MCF 10A (cell line): ENCODE measurements at regions not wholly inside any gene's neighbourhood (a gene's known extent, or its start where the extent isn't known, plus 50 kb on each side); places are given as distances from the start of the nearest gene placed in this dataset.

ENCODE experiments used
- BruUV-seq: library from RNA; stranded (reverse); fragments of 400-500 nt; replicated peaks from 2 replicates; lab custom pipeline; 2021; lab: Mats Ljungman, UMichigan
- CTCF ChIA-PET: fragments of 300-600 bp; sonication (Branson Sonifier 250); formaldehyde crosslinking; extraction: SDS; loops from one replicate; lab custom pipeline; 2021; ENCODE audit warnings: antibody characterized with exemption, inconsistent platforms; lab: Yijun Ruan, JAX
- POLR2A ChIA-PET: fragments of 300-600, 350-650 bp; sonication (Branson Sonifier 250); formaldehyde crosslinking; extraction: SDS; loops from one replicate; lab custom pipeline; 2020; ENCODE audit warnings: antibody characterized with exemption, inconsistent platforms; lab: Yijun Ruan, JAX
- DNase-seq: peaks from one replicate; pipeline ENCODE4 v3.0.0-alpha.2; 2018; ENCODE audit not compliant: unreplicated experiment
- H3K27ac Mint-ChIP-seq: one replicate; pipeline ENCODE4 v1.8.0; 2022; ENCODE audit warnings: mild to moderate bottlenecking, low read depth, mixed read lengths; ENCODE audit not compliant: unreplicated experiment
- H3K27me3 Mint-ChIP-seq: one replicate; pipeline ENCODE4 v1.8.0; 2022; ENCODE audit warnings: mixed read lengths; ENCODE audit not compliant: insufficient read depth, unreplicated experiment
- H3K36me3 Mint-ChIP-seq: one replicate; pipeline ENCODE4 v1.8.0; 2022; ENCODE audit warnings: mild to moderate bottlenecking, moderate library complexity, mixed read lengths; ENCODE audit not compliant: insufficient read depth, unreplicated experiment
- H3K4me1 Mint-ChIP-seq: one replicate; pipeline ENCODE4 v1.8.0; 2022; ENCODE audit warnings: mixed read lengths; ENCODE audit not compliant: insufficient read depth, unreplicated experiment
- H3K4me3 Mint-ChIP-seq: one replicate; pipeline ENCODE4 v1.8.0; 2022; ENCODE audit warnings: mild to moderate bottlenecking, moderate library complexity, mixed read lengths; ENCODE audit not compliant: unreplicated experiment
- H3K9me3 Mint-ChIP-seq: one replicate; pipeline ENCODE4 v1.8.0; 2022; ENCODE audit warnings: mixed read lengths; ENCODE audit not compliant: unreplicated experiment
- CTCF ChIP-seq: fragments of 200-600 bp; IDR thresholded peaks from one replicate; pipeline ENCODE4 v1.8.0; 2022; ENCODE audit warnings: antibody characterized with exemption, mild to moderate bottlenecking; ENCODE audit not compliant: unreplicated experiment
- intact Hi-C: fragments of 100-400 bp; cut with micrococcal nuclease; formaldehyde crosslinking; loops from 2 replicates; pipeline ENCODE4 v1.14.1; 2022

- peak; percentile 83 for DNase-seq
- no TSS peak for BruUV-seq
- peaks cover 23% of the 10 kb centered on the region for H3K9me3 Mint-ChIP-seq
- H3K27ac Mint-ChIP-seq, result peak overlapping the region; percentile 73
- ChIA-PET POLR2A (interaction anchor here (0.5 to 1.8 kb wide), 8 partner anchors 9 to 1732 kb away, joined by 3 to 11 read pairs (median 4); partner anchors contain the start of genes APOBEC4 and RGL1), CTCF (interaction anchor here (0.6 to 1.1 kb wide), 3 partner anchors 11 to 328 kb away, joined by 3 to 5 read pairs (median 3); no protein-coding TSS in a partner anchor)
- H3K4me1 Mint-ChIP-seq, result peaks cover 29% of the 10 kb centered on the region
- intact Hi-C loops, result no loop called here
- peaks cover 5% of the 10 kb centered on the region for H3K36me3 Mint-ChIP-seq
- H3K4me3 Mint-ChIP-seq, result no peak overlapping the region
- no peak for TF ChIP-seq CTCF
- no peaks in the 10 kb centered on the region for H3K27me3 Mint-ChIP-seq
Measured at GRCh38 chr1:183753464-183753891, 51.4 kb upstream of the RGL1 start.

- H3K4me3 Mint-ChIP-seq, result no peak overlapping the region
- CTCF ChIA-PET, result interaction anchor here (0.8 to 1.1 kb wide), 2 partner anchors 43 to 60 kb away, joined by 3 to 4 read pairs; no protein-coding TSS in a partner anchor
- no TSS peak for BruUV-seq
- no peak for TF ChIP-seq CTCF
- intact Hi-C loops, result no loop called here
- no peak for DNase-seq
- no peak overlapping the region for H3K27ac Mint-ChIP-seq
- no peaks in the 10 kb centered on the region for H3K36me3 Mint-ChIP-seq
- no peaks in the 10 kb centered on the region for H3K27me3 Mint-ChIP-seq
- no peaks in the 10 kb centered on the region for H3K4me1 Mint-ChIP-seq
- POLR2A ChIA-PET, result interaction anchor here (0.7 to 1.0 kb wide), 2 partner anchors 9 to 170 kb away, joined by 3 to 5 read pairs; no protein-coding TSS in a partner anchor
- H3K9me3 Mint-ChIP-seq, result peaks cover 5% of the 10 kb centered on the region
Measured at GRCh38 chr1:183744132-183744913, 60.6 kb upstream of the RGL1 start.

GRCh38 chr1:183742355-183742754 lies 62.6 kb upstream of the RGL1 start:
- no peak overlapping the region for H3K4me3 Mint-ChIP-seq
- no peak for TF ChIP-seq CTCF
- intact Hi-C loops, result no loop called here
- H3K4me1 Mint-ChIP-seq, result no peaks in the 10 kb centered on the region
- H3K36me3 Mint-ChIP-seq, result no peaks in the 10 kb centered on the region
- CTCF ChIA-PET, result interaction anchor here (0.5 to 1.3 kb wide), 6 partner anchors 8 to 174 kb away, joined by 3 read pairs; no protein-coding TSS in a partner anchor
- no peaks in the 10 kb centered on the region for H3K27me3 Mint-ChIP-seq
- H3K9me3 Mint-ChIP-seq, result no peaks in the 10 kb centered on the region
- H3K27ac Mint-ChIP-seq, result no peak overlapping the region
- no peak for DNase-seq
- no TSS peak for BruUV-seq
- POLR2A ChIA-PET, result interaction anchor here (0.7 to 1.1 kb wide), 4 partner anchors 9 to 849 kb away, joined by 3 read pairs; no protein-coding TSS in a partner anchor

- H3K36me3 Mint-ChIP-seq, result no peaks in the 10 kb centered on the region
- no peak for DNase-seq
- H3K4me3 Mint-ChIP-seq, result no peak overlapping the region
- H3K4me1 Mint-ChIP-seq, result peaks cover 9% of the 10 kb centered on the region
- ChIA-PET CTCF (interaction anchor here (0.6 to 1.2 kb wide), 2 partner anchors 39 to 152 kb away, joined by 3 to 4 read pairs; no protein-coding TSS in a partner anchor), POLR2A (no interaction called here)
- BruUV-seq, result no TSS peak
- TF ChIP-seq CTCF, result no peak
- H3K27ac Mint-ChIP-seq, result no peak overlapping the region
- H3K27me3 Mint-ChIP-seq, result no peaks in the 10 kb centered on the region
- H3K9me3 Mint-ChIP-seq, result no peaks in the 10 kb centered on the region
- intact Hi-C loops, result no loop called here
Measured at GRCh38 chr1:183739741-183740271, 65.1 kb upstream of the RGL1 start.
